KMS-11 (cell line): ENCODE measurements at regions not wholly inside any gene's neighbourhood (a gene's known extent, or its start where the extent isn't known, plus 50 kb on each side); places are given as distances from the start of the nearest gene placed in this dataset.

Experiments used
- H2AFZ ChIP-seq: fragments of 200-600 bp; sonication (generic); 2 replicates; pipeline ENCODE4 v1.6.1; 2016; ENCODE audit warnings: antibody characterized with exemption, mixed run types, low read depth
- H3K27ac ChIP-seq: fragments of 200-600 bp; sonication (generic); 2 replicates; pipeline ENCODE4 v1.6.1; 2016; ENCODE audit warnings: mild to moderate bottlenecking, mixed run types
- H3K27me3 ChIP-seq: fragments of 200-600 bp; sonication (generic); 2 replicates; pipeline ENCODE4 v1.6.1; 2017; ENCODE audit warnings: mild to moderate bottlenecking, low read depth, mixed run types, moderate library complexity; ENCODE audit not compliant: insufficient read depth
- H3K36me3 ChIP-seq: fragments of 200-600 bp; sonication (generic); 2 replicates; pipeline ENCODE4 v1.6.1; 2017; ENCODE audit warnings: mild to moderate bottlenecking, mixed run types; ENCODE audit not compliant: insufficient read depth
- H3K4me1 ChIP-seq: fragments of 200-600 bp; sonication (generic); 2 replicates; pipeline ENCODE4 v1.6.1; 2016; ENCODE audit warnings: mild to moderate bottlenecking, low read depth, mixed run types; ENCODE audit not compliant: poor library complexity, severe bottlenecking
- H3K4me2 ChIP-seq: fragments of 200-600 bp; sonication (generic); 2 replicates; pipeline ENCODE4 v1.7.0; 2016; ENCODE audit warnings: mild to moderate bottlenecking, mixed run types
- H3K4me3 ChIP-seq: fragments of 200-600 bp; sonication (generic); IDR thresholded peaks from 2 replicates; pipeline ENCODE4 v1.6.1; 2017; ENCODE audit warnings: low read depth, low read length, mixed read lengths; ENCODE audit not compliant: insufficient read depth
- H3K79me2 ChIP-seq: fragments of 200-600 bp; sonication (generic); 2 replicates; pipeline ENCODE4 v1.6.1; 2016; ENCODE audit warnings: low read depth, mixed run types; ENCODE audit not compliant: insufficient read depth
- H3K9ac ChIP-seq: fragments of 200-600 bp; sonication (generic); 2 replicates; pipeline ENCODE4 v1.6.1; 2016; ENCODE audit warnings: mild to moderate bottlenecking, mixed run types
- H4K20me1 ChIP-seq: fragments of 200-600 bp; sonication (generic); 2 replicates; pipeline ENCODE4 v1.6.1; 2016; ENCODE audit warnings: mild to moderate bottlenecking, mixed run types; ENCODE audit not compliant: insufficient read depth
- TF ChIP-seq, protein P1 (sequence below): fragments of 200-600 bp; sonication (generic); conservative IDR thresholded peaks from 2 replicates; pipeline ENCODE4 v1.6.1; 2017; ENCODE audit warnings: low read depth, mild to moderate bottlenecking, antibody characterized with exemption, low read length, moderate library complexity, mixed read lengths

DNA sequence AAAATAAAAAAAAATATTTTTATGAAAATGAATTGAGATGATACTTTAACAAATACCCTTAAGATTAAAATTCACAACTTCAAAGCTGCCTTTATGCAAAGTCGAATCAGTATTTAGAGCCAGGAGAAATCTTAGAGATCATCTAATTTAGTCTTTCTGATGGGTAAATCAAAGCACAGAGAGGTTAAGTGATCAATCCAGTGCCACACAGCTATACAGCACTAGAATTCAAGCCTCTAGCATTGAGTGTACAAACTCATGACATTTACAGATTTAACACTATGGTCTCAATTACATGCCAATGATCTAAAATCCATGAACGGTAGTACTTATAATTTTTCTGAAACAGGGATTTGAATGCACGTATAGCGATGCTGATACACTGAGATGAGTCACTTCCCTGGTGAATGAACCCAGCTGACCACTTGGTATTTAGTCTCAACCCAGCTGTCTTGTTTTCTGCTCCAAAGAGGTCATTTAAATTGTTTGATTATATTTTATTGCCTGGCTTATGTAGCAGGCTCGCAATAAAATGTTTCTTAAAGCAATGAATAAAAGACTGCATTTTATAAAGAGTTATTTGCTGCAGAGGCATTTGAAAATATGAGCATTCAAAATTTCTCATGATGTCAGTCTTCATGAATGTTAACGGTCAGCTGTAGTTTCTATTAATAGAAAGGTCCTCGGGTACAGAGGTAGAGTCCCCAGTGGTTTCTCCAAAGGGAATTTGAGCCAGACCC lies 152.4 kb upstream of the PRICKLE1 start:
- no peak overlapping the region for H3K4me3 ChIP-seq
- H3K27ac ChIP-seq: no peak overlapping the region
- no peak overlapping the region for H3K4me2 ChIP-seq
- no peaks in the 10 kb centered on the region for H3K27me3 ChIP-seq
- no peaks in the 10 kb centered on the region for H3K79me2 ChIP-seq
- H2AFZ ChIP-seq: no peak overlapping the region
- no peak overlapping the region for H3K9ac ChIP-seq
- no peaks in the 10 kb centered on the region for H4K20me1 ChIP-seq
- no peaks in the 10 kb centered on the region for H3K36me3 ChIP-seq
- H3K4me1 ChIP-seq: no peaks in the 10 kb centered on the region
- TF ChIP-seq, protein P1, sequence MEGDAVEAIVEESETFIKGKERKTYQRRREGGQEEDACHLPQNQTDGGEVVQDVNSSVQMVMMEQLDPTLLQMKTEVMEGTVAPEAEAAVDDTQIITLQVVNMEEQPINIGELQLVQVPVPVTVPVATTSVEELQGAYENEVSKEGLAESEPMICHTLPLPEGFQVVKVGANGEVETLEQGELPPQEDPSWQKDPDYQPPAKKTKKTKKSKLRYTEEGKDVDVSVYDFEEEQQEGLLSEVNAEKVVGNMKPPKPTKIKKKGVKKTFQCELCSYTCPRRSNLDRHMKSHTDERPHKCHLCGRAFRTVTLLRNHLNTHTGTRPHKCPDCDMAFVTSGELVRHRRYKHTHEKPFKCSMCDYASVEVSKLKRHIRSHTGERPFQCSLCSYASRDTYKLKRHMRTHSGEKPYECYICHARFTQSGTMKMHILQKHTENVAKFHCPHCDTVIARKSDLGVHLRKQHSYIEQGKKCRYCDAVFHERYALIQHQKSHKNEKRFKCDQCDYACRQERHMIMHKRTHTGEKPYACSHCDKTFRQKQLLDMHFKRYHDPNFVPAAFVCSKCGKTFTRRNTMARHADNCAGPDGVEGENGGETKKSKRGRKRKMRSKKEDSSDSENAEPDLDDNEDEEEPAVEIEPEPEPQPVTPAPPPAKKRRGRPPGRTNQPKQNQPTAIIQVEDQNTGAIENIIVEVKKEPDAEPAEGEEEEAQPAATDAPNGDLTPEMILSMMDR: no peak

DNA sequence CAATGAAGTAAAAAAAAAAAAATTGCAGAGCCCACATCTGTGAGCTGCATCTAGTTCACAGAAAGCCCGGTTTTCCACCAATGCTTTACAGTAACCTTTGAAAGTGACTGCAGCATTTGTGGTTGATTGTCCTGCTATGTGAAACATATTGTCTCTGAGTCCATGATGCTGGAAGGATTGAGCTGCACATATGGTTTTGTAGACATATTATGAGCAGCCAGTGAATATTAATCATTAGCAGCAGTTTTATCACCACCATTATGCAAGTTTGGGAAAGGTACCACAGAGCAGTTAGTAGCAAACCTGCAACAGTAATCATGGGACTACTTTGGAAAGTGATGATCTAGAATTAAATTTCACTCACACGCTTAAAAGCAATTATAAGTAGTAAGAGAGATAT lies 151.5 kb upstream of the PRICKLE1 start:
- H3K27me3 ChIP-seq: no peaks in the 10 kb centered on the region
- no peak overlapping the region for H2AFZ ChIP-seq
- H3K4me3 ChIP-seq: no peak overlapping the region
- no peak overlapping the region for H3K9ac ChIP-seq
- TF ChIP-seq, protein P1: no peak
- H3K4me2 ChIP-seq: no peak overlapping the region
- no peaks in the 10 kb centered on the region for H3K36me3 ChIP-seq
- H3K27ac ChIP-seq: no peak overlapping the region
- no peaks in the 10 kb centered on the region for H4K20me1 ChIP-seq
- no peaks in the 10 kb centered on the region for H3K4me1 ChIP-seq
- no peaks in the 10 kb centered on the region for H3K79me2 ChIP-seq

DNA sequence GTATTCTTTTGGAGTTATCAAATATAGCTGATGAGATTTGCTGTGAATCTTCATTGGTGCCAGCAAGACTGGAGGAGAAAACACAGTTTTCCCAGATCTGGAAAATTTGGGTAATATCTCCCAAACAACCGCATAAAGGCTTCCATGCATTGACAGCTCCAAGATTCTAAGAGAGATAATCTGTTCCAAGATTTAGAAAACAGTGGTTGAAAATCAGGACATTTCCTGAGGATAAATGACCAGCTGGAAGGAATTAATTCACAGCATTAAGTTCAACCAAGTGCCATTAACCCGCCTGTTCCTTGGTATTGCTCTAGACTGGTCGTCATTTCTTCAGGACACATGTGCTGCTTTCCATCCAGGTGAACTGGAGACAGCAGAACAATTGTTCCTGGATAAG lies 147.9 kb upstream of the PRICKLE1 start:
- H2AFZ ChIP-seq: no peak overlapping the region
- H3K4me1 ChIP-seq: no peaks in the 10 kb centered on the region
- no peak overlapping the region for H3K9ac ChIP-seq
- H3K4me3 ChIP-seq: no peak overlapping the region
- H3K36me3 ChIP-seq: no peaks in the 10 kb centered on the region
- H3K4me2 ChIP-seq: no peak overlapping the region
- TF ChIP-seq, protein P1: no peak
- H3K27me3 ChIP-seq: no peaks in the 10 kb centered on the region
- no peaks in the 10 kb centered on the region for H3K79me2 ChIP-seq
- H4K20me1 ChIP-seq: no peaks in the 10 kb centered on the region
- H3K27ac ChIP-seq: no peak overlapping the region

DNA sequence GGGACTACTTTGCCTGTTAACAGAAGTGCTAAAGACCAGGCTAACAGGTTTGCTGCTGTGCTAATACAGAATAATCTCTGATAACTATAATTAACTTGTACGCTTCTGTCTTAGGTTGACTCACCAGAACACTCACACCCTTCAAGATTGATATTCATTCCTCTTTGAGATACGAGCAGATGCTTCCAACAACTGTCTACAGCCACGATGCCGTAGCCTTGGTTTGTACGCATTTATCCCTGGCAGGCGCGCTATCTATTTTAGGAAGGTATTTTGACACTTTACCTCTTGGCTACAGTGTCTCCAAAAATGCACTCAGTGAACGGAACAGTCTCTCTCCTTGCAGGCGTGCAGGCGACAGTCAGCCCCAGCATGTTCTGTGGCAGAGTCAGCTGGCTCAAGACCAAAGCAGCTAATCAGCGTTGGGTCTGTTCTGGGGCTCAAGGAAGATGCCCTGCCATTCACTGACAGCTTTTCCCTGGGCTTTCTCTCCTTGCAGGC lies 146.4 kb upstream of the PRICKLE1 start:
- H3K9ac ChIP-seq: no peak overlapping the region
- H2AFZ ChIP-seq: no peak overlapping the region
- no peaks in the 10 kb centered on the region for H3K27me3 ChIP-seq
- H3K27ac ChIP-seq: no peak overlapping the region
- H3K4me3 ChIP-seq: no peak overlapping the region
- H3K4me1 ChIP-seq: no peaks in the 10 kb centered on the region
- H4K20me1 ChIP-seq: no peaks in the 10 kb centered on the region
- TF ChIP-seq, protein P1: no peak
- no peaks in the 10 kb centered on the region for H3K79me2 ChIP-seq
- no peaks in the 10 kb centered on the region for H3K36me3 ChIP-seq
- H3K4me2 ChIP-seq: no peak overlapping the region
